SK-N-MC (cell line): ENCODE measurements at regions not wholly inside any gene's neighbourhood (a gene's known extent, or its start where the extent isn't known, plus 50 kb on each side); places are given as distances from the start of the nearest gene placed in this dataset.

ENCODE experiments used
- EZH2 ChIP-seq: fragments of 200-600 bp; sonication (generic); IDR thresholded peaks from one replicate; pipeline ENCODE4 v1.6.1; 2017; ENCODE audit warnings: antibody characterized with exemption
- FOXP2 ChIP-seq: optimal IDR thresholded peaks from 2 replicates; pipeline ENCODE3; 2011; ENCODE audit warnings: mild to moderate bottlenecking, moderate library complexity; ENCODE audit not compliant: insufficient read depth; ENCODE audit errors: extremely low read length, control extremely low read depth
- POLR2AphosphoS5 ChIP-seq: IDR thresholded peaks from 2 replicates; pipeline ENCODE4 v1.6.1; 2012; ENCODE audit warnings: mild to moderate bottlenecking, low read depth, low read length, borderline replicate concordance

GRCh38 chr4:3681191-3681590 is 85.0 kb upstream of the ADRA2C start:
- TF ChIP-seq POLR2AphosphoS5: no peak
- no peak for TF ChIP-seq EZH2
- no peak for TF ChIP-seq FOXP2
